HS-27A (cell line): ENCODE measurements at regions not wholly inside any gene's neighbourhood (a gene's known extent, or its start where the extent isn't known, plus 50 kb on each side); places are given as distances from the start of the nearest gene placed in this dataset.

ENCODE experiments used
- DNase-seq: peaks from one replicate; pipeline ENCODE4 v3.0.0-alpha.2; 2012; ENCODE audit warnings: low read depth, missing footprints

- no peak for DNase-seq
Measured at GRCh38 chr1:243944429-243945160, 94.6 kb upstream of the AKT3 start.

- no peak for DNase-seq
Measured at GRCh38 chr1:243943671-243944428, 93.8 kb upstream of the AKT3 start.

GRCh38 chr1:243942196-243943150 is 92.4 kb upstream of the AKT3 start:
- DNase-seq = no peak

- no peak for DNase-seq
Measured at GRCh38 chr1:243940451-243940850, 90.4 kb upstream of the AKT3 start.

- DNase-seq = no peak
Measured at GRCh38 chr1:243939167-243939848, 89.3 kb upstream of the AKT3 start.

- DNase-seq = no peak
Measured at GRCh38 chr1:243938208-243938607, 88.2 kb upstream of the AKT3 start.

GRCh38 chr1:243933495-243933894 is 83.5 kb upstream of the AKT3 start:
- DNase-seq = no peak

GRCh38 chr1:243931957-243932356 is 81.9 kb upstream of the AKT3 start:
- DNase-seq = no peak

GRCh38 chr1:243930822-243931671 is 81.0 kb upstream of the AKT3 start:
- DNase-seq = no peak

GRCh38 chr1:243927381-243927780 is 77.3 kb upstream of the AKT3 start:
- no peak for DNase-seq

GRCh38 chr1:243926803-243927245 is 76.8 kb upstream of the AKT3 start:
- peak; percentile 94 for DNase-seq

- no peak for DNase-seq
Measured at GRCh38 chr1:243926299-243926698, 76.3 kb upstream of the AKT3 start.

GRCh38 chr1:243924588-243925349 is 74.7 kb upstream of the AKT3 start:
- peak; percentile 56 for DNase-seq

GRCh38 chr1:243924188-243924587 is 74.1 kb upstream of the AKT3 start:
- peak; percentile 72 for DNase-seq

- no peak for DNase-seq
Measured at GRCh38 chr1:243923292-243924171, 73.5 kb upstream of the AKT3 start.

GRCh38 chr1:243921111-243921510 is 71.1 kb upstream of the AKT3 start:
- DNase-seq = no peak

- no peak for DNase-seq
Measured at GRCh38 chr1:243917863-243918565, 68.0 kb upstream of the AKT3 start.

- DNase-seq = peak; percentile 75
Measured at GRCh38 chr1:243917177-243917862, 67.3 kb upstream of the AKT3 start.
